HL-60 (cell line): ENCODE measurements at regions not wholly inside any gene's neighbourhood (a gene's known extent, or its start where the extent isn't known, plus 50 kb on each side); places are given as distances from the start of the nearest gene placed in this dataset.

Source experiments
- DNase-seq, 2 experiments: peaks; one replicate each; pipeline ENCODE4 v3.0.0-alpha.2; 2010 to 2020; ENCODE audit warnings: low read depth in 1 of 2, low spot score in 1 of 2
- H3K27ac ChIP-seq: fragments of 250-450 bp; sonication (Bioruptor Pico); replicated peaks from 2 replicates; pipeline ENCODE4 v1.5.1; 2020; ENCODE audit warnings: mild to moderate bottlenecking, moderate library complexity
- H3K27me3 ChIP-seq: fragments of 250-450 bp; sonication (Bioruptor Pico); 2 replicates; pipeline ENCODE4 v1.5.1; 2021; ENCODE audit warnings: mild to moderate bottlenecking, moderate library complexity; ENCODE audit not compliant: insufficient read depth, poor library complexity, severe bottlenecking
- H3K4me3 ChIP-seq: replicated peaks from 2 replicates; pipeline ENCODE4 v1.5.1; 2011; ENCODE audit warnings: mild to moderate bottlenecking, control low read depth, low read length; ENCODE audit not compliant: insufficient read depth
- CTCF ChIP-seq: IDR thresholded peaks from one replicate; pipeline ENCODE4 v1.5.1; 2011; ENCODE audit warnings: low read length, control low read depth, inconsistent platforms; ENCODE audit not compliant: insufficient read depth
- GABPA ChIP-seq: IDR thresholded peaks from 2 replicates; pipeline ENCODE4 v1.6.1; 2012; ENCODE audit warnings: low read depth
- POLR2AphosphoS5 ChIP-seq: IDR thresholded peaks from 2 replicates; pipeline ENCODE4 v1.6.1; 2012; ENCODE audit warnings: low read depth
- REST ChIP-seq: IDR thresholded peaks from 2 replicates; pipeline ENCODE4 v1.6.1; 2012; ENCODE audit warnings: low read depth; ENCODE audit not compliant: insufficient replicate concordance
- SPI1 ChIP-seq: IDR thresholded peaks from 2 replicates; pipeline ENCODE4 v1.6.1; 2012; ENCODE audit warnings: low read depth, mild to moderate bottlenecking, borderline replicate concordance

DNA sequence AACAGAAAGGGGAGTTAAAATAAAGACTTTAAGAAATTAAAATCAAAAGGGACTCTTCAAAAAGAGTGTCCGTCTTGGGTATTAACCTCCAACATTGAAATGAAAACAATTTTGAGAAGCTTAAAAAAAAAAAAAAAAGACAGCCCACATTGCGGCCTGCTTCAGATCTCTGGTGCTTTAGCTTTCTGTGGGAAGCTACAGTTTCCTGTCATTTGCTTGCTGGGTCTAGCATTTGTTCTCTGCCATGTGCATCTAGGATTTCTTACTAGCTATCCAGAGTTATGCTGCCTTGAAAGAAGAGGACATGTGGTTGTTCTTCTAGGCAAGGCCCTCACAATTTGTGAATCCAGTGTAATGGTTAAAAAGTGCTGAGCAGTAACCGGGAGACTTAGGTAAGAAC is 375.3 kb downstream of the SLC4A3 start:
- Histone ChIP-seq H3K27me3 (no peaks in the 10 kb centered on the region), H3K27ac (no peak overlapping the region), H3K4me3 (no peak overlapping the region)
- TF ChIP-seq CTCF (no peak), GABPA (no peak), POLR2AphosphoS5 (no peak), SPI1 (no peak), REST (no peak)
- DNase-seq, result no peak

DNA sequence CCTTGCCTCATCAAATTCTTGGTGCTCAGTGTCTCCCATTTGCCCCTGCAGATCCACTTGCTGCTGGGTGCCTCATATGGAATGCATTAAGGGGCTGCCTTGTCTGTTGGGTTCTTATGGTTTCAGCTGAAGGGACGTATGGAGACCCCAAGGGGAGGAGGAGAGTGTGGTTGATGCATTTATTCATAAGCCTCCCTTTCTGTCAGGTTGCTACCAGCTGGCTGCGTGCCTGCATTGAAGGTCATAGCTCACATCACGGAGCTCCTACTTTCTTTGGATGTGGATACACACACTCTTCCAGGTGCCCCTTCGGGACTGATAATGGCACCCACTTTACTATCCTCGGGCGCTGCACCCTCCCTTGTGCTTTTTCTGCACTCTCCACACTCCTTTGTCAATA is 377.9 kb downstream of the SLC4A3 start:
- no peak overlapping the region for H3K4me3 ChIP-seq
- no peak for DNase-seq
- H3K27me3 ChIP-seq, result no peaks in the 10 kb centered on the region
- H3K27ac ChIP-seq, result no peak overlapping the region
- TF ChIP-seq POLR2AphosphoS5, result no peak
- no peak for TF ChIP-seq CTCF

DNA sequence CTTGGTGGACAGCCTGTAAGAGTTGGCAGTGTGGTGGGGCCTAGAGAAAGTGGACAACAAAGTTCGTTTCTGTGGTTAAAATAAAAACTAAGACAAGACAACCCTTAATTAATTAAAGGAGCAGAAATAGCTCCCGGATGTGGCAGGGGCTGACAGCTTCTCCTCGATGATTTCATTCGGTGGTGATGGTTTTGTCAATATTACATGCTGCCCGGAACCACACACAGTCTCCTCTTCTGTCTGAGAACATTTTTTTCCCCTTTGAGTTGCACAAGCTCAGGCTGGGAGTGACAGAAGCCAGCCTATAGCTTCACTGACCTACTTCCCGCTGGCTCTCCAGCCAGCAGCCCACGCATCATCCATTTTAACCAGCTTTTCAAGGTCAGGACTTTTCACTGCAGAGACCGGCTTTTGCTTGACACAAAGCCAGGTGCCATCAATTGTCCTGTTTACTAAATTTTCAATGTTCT is 378.8 kb downstream of the SLC4A3 start:
- no peak for DNase-seq
- TF ChIP-seq POLR2AphosphoS5 (no peak), CTCF (no peak), REST (no peak), SPI1 (no peak), GABPA (no peak)
- Histone ChIP-seq H3K4me3 (no peak overlapping the region), H3K27ac (no peak overlapping the region), H3K27me3 (no peaks in the 10 kb centered on the region)

DNA sequence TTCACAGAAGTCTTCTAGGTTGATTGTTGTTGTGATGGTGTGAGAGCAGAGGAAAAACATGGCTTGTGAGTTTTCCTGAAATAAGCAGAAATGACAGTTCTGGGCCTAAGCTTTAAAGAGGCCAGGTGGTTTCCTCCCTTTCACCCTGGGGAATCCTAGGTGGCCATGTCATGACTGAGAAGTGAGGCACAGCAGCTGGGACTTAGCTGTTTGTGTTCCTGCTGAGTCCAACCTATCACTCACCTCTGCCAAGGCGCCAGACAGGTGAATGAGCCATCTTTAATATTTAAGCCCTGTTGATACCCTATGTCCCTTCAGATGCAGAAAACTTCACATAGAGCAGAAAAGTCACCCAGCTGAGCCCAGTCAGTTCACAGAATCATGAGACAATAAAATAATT is 384.4 kb downstream of the SLC4A3 start:
- DNase-seq, result no peak
- H3K27ac ChIP-seq, result no peak overlapping the region
- H3K27me3 ChIP-seq, result no peaks in the 10 kb centered on the region
- TF ChIP-seq CTCF, result no peak
- TF ChIP-seq POLR2AphosphoS5, result no peak
- TF ChIP-seq GABPA, result no peak
- TF ChIP-seq REST, result no peak
- TF ChIP-seq SPI1, result no peak
- H3K4me3 ChIP-seq, result no peak overlapping the region
